ENCODE measurements at regions not wholly inside any gene's neighbourhood (a gene's known extent, or its start where the extent isn't known, plus 50 kb on each side); places are given as distances from the start of the nearest gene placed in this dataset.

DNA sequence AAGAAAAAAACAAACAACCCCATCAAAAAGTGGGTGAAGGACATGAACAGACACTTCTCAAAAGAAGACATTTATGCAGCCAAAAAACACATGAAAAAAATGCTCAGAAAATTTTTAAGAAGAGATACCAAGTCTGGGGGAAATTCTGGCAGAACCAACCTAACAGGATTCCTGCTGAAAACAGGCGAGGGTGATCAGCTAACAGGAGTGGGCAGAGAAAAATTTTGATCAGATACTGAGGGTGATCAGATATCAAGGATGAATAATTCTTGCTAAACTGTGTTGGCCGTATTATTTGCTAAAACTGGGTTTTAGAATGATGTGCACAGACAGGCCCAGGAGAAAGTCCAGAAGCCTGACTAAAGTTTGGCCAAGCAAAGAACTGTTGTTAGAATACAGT is 557.3 kb downstream of the CD109 start:
- DNase-seq, result no peak
- Histone ChIP-seq H3K4me1 (ENCODE audit: control insufficient read depth in 3 of 3, insufficient read depth in 2 of 3, low read depth in 1 of 3, low read length in 2 of 3) (peaks cover 0 to 10% (median 0%) of the 10 kb centered on the region in 3 donors), H3K27ac (ENCODE audit: low read depth in 1 of 3, low read length in 2 of 3) (no peak overlapping the region), H3K9me3 (ENCODE audit: control insufficient read depth in 2 of 2, insufficient read depth in 1 of 2, low read depth in 1 of 2, low read length in 1 of 2) (peaks cover 0 to 10% of the 10 kb centered on the region in 2 donors), H3K27me3 (ENCODE audit: control insufficient read depth in 3 of 3, insufficient read depth in 3 of 3, low read length in 3 of 3) (no peaks in the 10 kb centered on the region), H3K4me3 (ENCODE audit: low read depth in 1 of 3, low read length in 3 of 3) (no peak overlapping the region), H3K36me3 (ENCODE audit: control insufficient read depth in 3 of 3, insufficient read depth in 2 of 3, low read depth in 1 of 3, low read length in 3 of 3) (no peaks in the 10 kb centered on the region)
- FAIRE-seq, result no peak
- WGBS, 3 donors, result 68 to 78% (median 76%) methylated on average over 2 of the region's 2 CpGs

DNA sequence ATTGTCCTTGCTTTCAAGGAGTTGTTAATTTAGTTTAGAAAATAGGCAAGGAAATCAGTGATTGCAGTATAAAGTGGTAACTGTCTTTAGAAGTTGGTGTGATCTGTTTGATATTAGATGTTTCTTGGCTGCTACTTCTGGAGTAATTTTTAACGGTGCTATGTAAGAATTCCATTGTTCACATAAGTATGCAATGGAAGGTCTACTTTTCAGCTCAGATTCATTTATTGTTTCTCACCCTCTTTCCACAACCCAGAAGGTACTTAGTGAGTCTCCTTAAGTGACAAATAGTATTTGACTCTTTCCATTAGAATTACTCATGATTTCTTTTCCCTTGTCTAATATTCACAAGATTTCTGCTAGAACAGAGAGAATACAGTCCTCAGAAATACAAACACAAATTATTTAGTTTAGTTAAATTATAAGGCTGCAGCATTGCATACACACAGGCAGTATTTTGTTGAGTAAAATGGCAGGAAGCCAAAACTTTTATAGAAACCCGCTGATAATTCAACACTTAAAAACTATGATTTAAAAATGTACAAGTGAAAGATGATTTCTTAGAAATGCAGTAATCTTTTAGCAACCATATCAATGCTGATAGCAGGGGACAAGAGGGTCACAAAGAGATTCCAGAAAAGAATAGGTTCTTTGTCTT is 554.3 kb downstream of the CD109 start:
- Histone ChIP-seq H3K9me3 (ENCODE audit: control insufficient read depth in 2 of 2, insufficient read depth in 1 of 2, low read depth in 1 of 2, low read length in 1 of 2) (peaks cover 0 to 7% of the 10 kb centered on the region in 2 donors), H3K27ac (ENCODE audit: low read depth in 1 of 3, low read length in 2 of 3) (peak overlapping the region in 1 of 3 donors; percentile 5), H3K4me3 (ENCODE audit: low read depth in 1 of 3, low read length in 3 of 3) (no peak overlapping the region), H3K36me3 (ENCODE audit: control insufficient read depth in 3 of 3, insufficient read depth in 2 of 3, low read depth in 1 of 3, low read length in 3 of 3) (no peaks in the 10 kb centered on the region), H3K27me3 (ENCODE audit: control insufficient read depth in 3 of 3, insufficient read depth in 3 of 3, low read length in 3 of 3) (no peaks in the 10 kb centered on the region), H3K4me1 (ENCODE audit: control insufficient read depth in 3 of 3, insufficient read depth in 2 of 3, low read depth in 1 of 3, low read length in 2 of 3) (peaks cover 0 to 4% (median 0%) of the 10 kb centered on the region in 3 donors)
- FAIRE-seq (no peak), DNase-seq (peak in 1 of 2 donors; percentile 20)
- 11 to 31% (median 27%) methylated on average over 2 of the region's 2 CpGs for WGBS, 3 donors

DNA sequence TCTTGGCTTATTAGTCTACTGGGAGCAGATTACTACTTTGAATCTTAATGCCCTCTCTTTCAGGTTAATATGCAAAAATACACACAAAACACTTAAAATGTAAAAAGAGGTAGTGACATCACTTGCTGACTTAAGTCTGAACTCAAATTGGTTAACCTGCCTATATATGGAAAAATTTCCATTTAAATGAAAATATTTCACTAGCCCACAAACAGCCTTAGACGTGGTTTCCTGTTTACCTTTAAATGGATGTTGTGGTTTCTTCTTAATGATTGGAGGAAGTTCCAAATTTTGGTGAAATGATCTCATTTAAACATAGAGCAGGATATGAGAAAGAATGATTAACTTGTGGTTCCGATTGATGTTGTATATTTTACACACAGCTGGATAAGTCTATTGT is 553.7 kb downstream of the CD109 start:
- peaks cover 0 to 4% (median 0%) of the 10 kb centered on the region in 3 donors for H3K4me1 ChIP-seq (ENCODE audit: control insufficient read depth in 3 of 3, insufficient read depth in 2 of 3, low read depth in 1 of 3, low read length in 2 of 3)
- H3K27me3 ChIP-seq (ENCODE audit: control insufficient read depth in 3 of 3, insufficient read depth in 3 of 3, low read length in 3 of 3), result no peaks in the 10 kb centered on the region
- WGBS, 3 donors, result 33 to 44% (median 39%) methylated on average over 2 of the region's 2 CpGs
- H3K27ac ChIP-seq (ENCODE audit: low read depth in 1 of 3, low read length in 2 of 3), result no peak overlapping the region
- peaks cover 0 to 4% of the 10 kb centered on the region in 2 donors for H3K9me3 ChIP-seq (ENCODE audit: control insufficient read depth in 2 of 2, insufficient read depth in 1 of 2, low read depth in 1 of 2, low read length in 1 of 2)
- DNase-seq (no peak), FAIRE-seq (no peak)
- H3K36me3 ChIP-seq (ENCODE audit: control insufficient read depth in 3 of 3, insufficient read depth in 2 of 3, low read depth in 1 of 3, low read length in 3 of 3), result no peaks in the 10 kb centered on the region
- no peak overlapping the region for H3K4me3 ChIP-seq (ENCODE audit: low read depth in 1 of 3, low read length in 3 of 3)

DNA sequence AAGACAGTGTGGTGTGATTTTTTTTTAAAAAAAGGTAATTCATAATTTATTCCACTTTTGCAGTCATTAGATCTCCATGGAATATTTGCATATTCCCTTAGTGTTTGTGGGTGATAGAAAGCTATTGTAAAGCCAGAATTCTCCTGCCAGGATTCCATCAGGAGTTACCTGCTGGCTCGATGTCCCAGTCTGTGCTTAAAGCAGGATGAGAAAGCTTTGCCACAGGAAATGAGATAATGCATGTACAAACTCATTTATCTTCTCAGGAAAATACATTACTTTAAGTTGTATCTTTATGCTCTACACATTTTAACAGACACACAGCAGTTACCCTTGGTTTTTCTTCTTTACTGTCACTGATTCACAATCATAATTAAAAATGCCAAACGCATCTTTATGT is 553.0 kb downstream of the CD109 start:
- no peaks in the 10 kb centered on the region for H3K27me3 ChIP-seq (ENCODE audit: control insufficient read depth in 3 of 3, insufficient read depth in 3 of 3, low read length in 3 of 3)
- peaks cover 0 to 4% (median 0%) of the 10 kb centered on the region in 3 donors for H3K4me1 ChIP-seq (ENCODE audit: control insufficient read depth in 3 of 3, insufficient read depth in 2 of 3, low read depth in 1 of 3, low read length in 2 of 3)
- H3K9me3 ChIP-seq (ENCODE audit: control insufficient read depth in 2 of 2, insufficient read depth in 1 of 2, low read depth in 1 of 2, low read length in 1 of 2), result peaks cover 0 to 6% of the 10 kb centered on the region in 2 donors
- no peaks in the 10 kb centered on the region for H3K36me3 ChIP-seq (ENCODE audit: control insufficient read depth in 3 of 3, insufficient read depth in 2 of 3, low read depth in 1 of 3, low read length in 3 of 3)
- 51 to 59% (median 58%) methylated on average over 2 of the region's 2 CpGs for WGBS, 3 donors
- no peak overlapping the region for H3K27ac ChIP-seq (ENCODE audit: low read depth in 1 of 3, low read length in 2 of 3)
- no peak for FAIRE-seq
- DNase-seq, result no peak
- H3K4me3 ChIP-seq (ENCODE audit: low read depth in 1 of 3, low read length in 3 of 3), result no peak overlapping the region

DNA sequence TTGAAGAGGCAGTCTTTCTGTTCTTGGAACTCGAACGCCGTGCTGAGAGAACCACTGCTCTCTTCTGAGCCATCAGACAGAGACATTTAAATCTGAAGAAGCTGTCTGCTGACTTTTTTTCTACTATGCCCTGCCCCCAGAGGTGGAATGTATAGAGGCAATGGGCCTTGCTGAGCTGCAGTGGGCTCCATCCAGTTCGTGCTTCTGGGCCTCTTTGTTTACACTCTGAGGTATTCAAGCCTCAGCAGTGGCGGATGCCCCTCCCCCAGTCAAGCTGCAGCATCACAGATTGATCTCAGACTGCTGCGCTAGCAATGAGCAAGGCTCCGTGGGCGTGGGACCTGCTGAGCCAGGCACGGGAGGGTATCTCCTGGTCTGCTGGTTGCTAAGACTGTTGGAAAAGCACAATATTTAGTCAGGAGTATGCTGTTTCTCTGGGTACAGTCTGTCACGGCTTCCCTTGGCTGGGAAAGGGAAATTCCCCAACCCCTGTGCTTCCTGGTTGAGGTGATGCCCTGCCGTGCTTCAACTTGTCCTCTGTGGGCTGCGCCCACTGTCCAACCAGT is 526.8 kb downstream of the CD109 start:
- FAIRE-seq, result no peak
- 52 to 59% (median 58%) methylated on average over 11 to 12 of the region's 12 CpGs for WGBS, 3 donors
- H3K9me3 ChIP-seq (ENCODE audit: control insufficient read depth in 2 of 2, insufficient read depth in 1 of 2, low read depth in 1 of 2, low read length in 1 of 2), result peaks cover 0 to 4% of the 10 kb centered on the region in 2 donors
- H3K27ac ChIP-seq (ENCODE audit: low read depth in 1 of 3, low read length in 2 of 3), result no peak overlapping the region
- no peaks in the 10 kb centered on the region for H3K36me3 ChIP-seq (ENCODE audit: control insufficient read depth in 3 of 3, insufficient read depth in 2 of 3, low read depth in 1 of 3, low read length in 3 of 3)
- no peaks in the 10 kb centered on the region for H3K4me1 ChIP-seq (ENCODE audit: control insufficient read depth in 3 of 3, insufficient read depth in 2 of 3, low read depth in 1 of 3, low read length in 2 of 3)
- no peak for DNase-seq
- no peaks in the 10 kb centered on the region for H3K27me3 ChIP-seq (ENCODE audit: control insufficient read depth in 3 of 3, insufficient read depth in 3 of 3, low read length in 3 of 3)
- H3K4me3 ChIP-seq (ENCODE audit: low read depth in 1 of 3, low read length in 3 of 3), result no peak overlapping the region

DNA sequence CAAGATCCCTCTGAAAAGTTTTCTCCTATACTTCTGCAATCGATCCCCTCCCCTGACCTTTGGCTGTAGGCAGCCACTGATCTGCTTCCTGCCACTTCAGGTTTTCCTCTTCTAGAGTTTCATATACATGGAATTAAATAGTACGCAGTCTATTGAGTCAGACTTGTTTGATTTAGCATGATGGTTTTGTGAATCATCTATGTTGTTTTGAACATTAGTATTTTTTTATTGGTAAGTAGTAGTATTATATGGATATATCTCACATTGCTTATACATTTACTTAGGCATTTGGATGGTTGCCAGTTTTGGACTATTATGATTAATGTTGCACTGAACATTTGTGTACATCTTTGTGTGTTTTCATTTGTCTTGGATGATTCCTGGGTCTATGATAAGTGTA is 518.0 kb downstream of the CD109 start:
- FAIRE-seq, result no peak
- Histone ChIP-seq H3K4me3 (ENCODE audit: low read depth in 1 of 3, low read length in 3 of 3) (no peak overlapping the region), H3K27me3 (ENCODE audit: control insufficient read depth in 3 of 3, insufficient read depth in 3 of 3, low read length in 3 of 3) (no peaks in the 10 kb centered on the region), H3K9me3 (ENCODE audit: control insufficient read depth in 2 of 2, insufficient read depth in 1 of 2, low read depth in 1 of 2, low read length in 1 of 2) (peaks cover 0 to 2% of the 10 kb centered on the region in 2 donors), H3K4me1 (ENCODE audit: control insufficient read depth in 3 of 3, insufficient read depth in 2 of 3, low read depth in 1 of 3, low read length in 2 of 3) (no peaks in the 10 kb centered on the region), H3K36me3 (ENCODE audit: control insufficient read depth in 3 of 3, insufficient read depth in 2 of 3, low read depth in 1 of 3, low read length in 3 of 3) (no peaks in the 10 kb centered on the region), H3K27ac (ENCODE audit: low read depth in 1 of 3, low read length in 2 of 3) (no peak overlapping the region)
- DNase-seq, result no peak
- 51 to 57% (median 54%) methylated on average over 2 of the region's 2 CpGs for WGBS, 3 donors

DNA sequence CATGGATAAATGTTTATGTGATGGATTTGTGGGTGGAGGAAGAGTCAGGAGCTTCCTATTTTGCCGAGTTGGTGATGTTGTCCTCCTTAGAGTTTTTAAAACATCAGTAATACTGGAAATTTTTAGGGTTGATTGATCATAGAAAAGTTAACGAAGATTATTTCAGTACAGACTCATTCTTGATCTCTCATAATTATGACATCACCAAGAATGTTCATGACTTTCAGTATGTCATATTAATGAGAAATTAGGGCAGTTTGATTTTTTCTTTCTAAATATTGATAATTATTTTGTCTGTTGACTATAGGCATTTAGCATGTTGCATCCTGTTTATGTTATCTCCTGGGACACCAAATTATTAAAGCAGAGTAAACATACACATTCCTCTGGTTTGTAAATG is 512.2 kb downstream of the CD109 start:
- DNase-seq, result no peak
- no peak for FAIRE-seq
- no peak overlapping the region for H3K27ac ChIP-seq (ENCODE audit: low read depth in 1 of 3, low read length in 2 of 3)
- H3K4me3 ChIP-seq (ENCODE audit: low read depth in 1 of 3, low read length in 3 of 3), result no peak overlapping the region
- H3K27me3 ChIP-seq (ENCODE audit: control insufficient read depth in 3 of 3, insufficient read depth in 3 of 3, low read length in 3 of 3), result no peaks in the 10 kb centered on the region
- peaks cover 2 to 13% of the 10 kb centered on the region in 2 donors for H3K9me3 ChIP-seq (ENCODE audit: control insufficient read depth in 2 of 2, insufficient read depth in 1 of 2, low read depth in 1 of 2, low read length in 1 of 2)
- 60 to 69% (median 60%) methylated on average over 2 of the region's 2 CpGs for WGBS, 3 donors
- H3K36me3 ChIP-seq (ENCODE audit: control insufficient read depth in 3 of 3, insufficient read depth in 2 of 3, low read depth in 1 of 3, low read length in 3 of 3), result no peaks in the 10 kb centered on the region
- H3K4me1 ChIP-seq (ENCODE audit: control insufficient read depth in 3 of 3, insufficient read depth in 2 of 3, low read depth in 1 of 3, low read length in 2 of 3), result no peaks in the 10 kb centered on the region

DNA sequence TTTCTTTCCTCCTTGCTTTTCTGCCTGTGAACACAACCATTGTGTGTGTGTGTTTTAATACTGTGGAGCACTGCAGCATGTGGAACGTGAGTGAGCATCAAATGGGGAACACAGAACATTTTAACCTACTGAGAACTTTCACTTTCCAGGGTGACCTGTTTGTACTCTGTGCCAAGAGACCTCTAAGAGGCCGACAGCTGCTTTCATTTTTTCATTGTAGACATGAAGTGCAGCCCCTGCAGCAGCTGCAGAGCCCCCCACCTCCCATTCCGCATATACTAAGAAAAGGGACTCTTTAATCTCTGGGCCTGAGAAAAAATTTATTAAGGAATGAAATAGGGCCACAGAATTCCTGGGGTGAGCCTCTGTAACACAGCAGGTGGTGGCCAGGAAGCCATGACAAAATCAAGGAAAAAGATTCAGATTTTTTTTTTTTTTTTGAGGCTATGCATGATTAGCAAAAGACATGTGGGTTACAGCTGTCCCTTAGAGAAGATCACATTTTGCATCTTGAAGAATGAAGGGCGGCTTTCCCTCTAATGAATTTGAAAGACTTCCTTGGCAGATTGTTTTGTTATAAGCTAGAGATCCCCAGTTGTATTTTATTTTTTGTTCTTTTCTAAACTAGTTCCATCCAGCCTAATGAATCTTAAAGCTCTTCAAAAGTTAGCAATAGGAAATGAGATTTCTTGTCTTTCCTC is 503.4 kb downstream of the CD109 start:
- Histone ChIP-seq H3K27me3 (ENCODE audit: control insufficient read depth in 3 of 3, insufficient read depth in 3 of 3, low read length in 3 of 3) (no peaks in the 10 kb centered on the region), H3K36me3 (ENCODE audit: control insufficient read depth in 3 of 3, insufficient read depth in 2 of 3, low read depth in 1 of 3, low read length in 3 of 3) (no peaks in the 10 kb centered on the region), H3K4me1 (ENCODE audit: control insufficient read depth in 3 of 3, insufficient read depth in 2 of 3, low read depth in 1 of 3, low read length in 2 of 3) (no peaks in the 10 kb centered on the region), H3K4me3 (ENCODE audit: low read depth in 1 of 3, low read length in 3 of 3) (no peak overlapping the region), H3K27ac (ENCODE audit: low read depth in 1 of 3, low read length in 2 of 3) (no peak overlapping the region), H3K9me3 (ENCODE audit: control insufficient read depth in 2 of 2, insufficient read depth in 1 of 2, low read depth in 1 of 2, low read length in 1 of 2) (no peaks in the 10 kb centered on the region)
- FAIRE-seq, result no peak
- WGBS, 3 donors, result 47 to 64% (median 51%) methylated on average over 4 of the region's 4 CpGs
- DNase-seq, result no peak

Measured in small intestine (tissue), 7 donors.